Fibroblast of lung (primary cell): ENCODE measurements at regions not wholly inside any gene's neighbourhood (a gene's known extent, or its start where the extent isn't known, plus 50 kb on each side); places are given as distances from the start of the nearest gene placed in this dataset.

Experiments
- DNase-seq, 2 donors: peaks; one replicate each; pipeline versions ENCODE4 v3.0.0 to v3.0.0-alpha.2; 2010; ENCODE audit warnings: low read depth in 2 of 2
- H2AFZ ChIP-seq: 2 replicates; pipeline ENCODE4 v1.5.1; 2012; ENCODE audit warnings: low read length, control low read depth, inconsistent platforms
- H3K27ac ChIP-seq: 2 replicates; pipeline ENCODE4 v1.5.1; 2011; ENCODE audit warnings: low read length, control low read depth; ENCODE audit not compliant: insufficient read depth
- H3K27me3 ChIP-seq: 2 replicates; pipeline ENCODE4 v1.5.1; 2011; ENCODE audit warnings: mild to moderate bottlenecking, low read length; ENCODE audit not compliant: control insufficient read depth, insufficient read depth
- H3K36me3 ChIP-seq: 2 replicates; pipeline ENCODE4 v1.5.1; 2011; ENCODE audit warnings: low read length; ENCODE audit not compliant: control insufficient read depth, insufficient read depth
- H3K4me1 ChIP-seq: 2 replicates; pipeline ENCODE4 v1.5.1; 2011; ENCODE audit warnings: low read length; ENCODE audit not compliant: control insufficient read depth, insufficient read depth; ENCODE audit errors: extremely low read depth
- H3K4me2 ChIP-seq: 2 replicates; pipeline ENCODE4 v1.5.1; 2011; ENCODE audit warnings: low read length, control low read depth; ENCODE audit not compliant: insufficient read depth; ENCODE audit errors: extremely low read depth
- H3K4me3 ChIP-seq, 4 experiments: fragments of 200-600 bp in 1 of 4; sonication (generic) in 1 of 4; replicated peaks in 1 of 4; 2 replicates each; pipeline ENCODE4 v1.5.1; 2011 to 2016; ENCODE audit warnings: low read length in 4 of 4, low read depth in 3 of 4, mild to moderate bottlenecking in 3 of 4, control low read depth in 2 of 4, inconsistent platforms in 1 of 4, mixed read lengths in 1 of 4; ENCODE audit not compliant: insufficient read depth in 1 of 4; ENCODE audit errors: control extremely low read depth in 1 of 4
- H3K79me2 ChIP-seq: 2 replicates; pipeline ENCODE4 v1.5.1; 2012; ENCODE audit warnings: mild to moderate bottlenecking, low read length, inconsistent platforms; ENCODE audit not compliant: control insufficient read depth, insufficient read depth
- H3K9ac ChIP-seq: 2 replicates; pipeline ENCODE4 v1.5.1; 2011; ENCODE audit warnings: mild to moderate bottlenecking, low read length, control low read depth; ENCODE audit not compliant: insufficient read depth
- H3K9me3 ChIP-seq: 2 replicates; pipeline ENCODE4 v1.5.1; 2012; ENCODE audit warnings: low read depth, low read length; ENCODE audit not compliant: control insufficient read depth, insufficient read depth
- H4K20me1 ChIP-seq: 2 replicates; pipeline ENCODE4 v1.5.1; 2011; ENCODE audit warnings: low read length; ENCODE audit not compliant: control insufficient read depth, insufficient read depth; ENCODE audit errors: extremely low read depth
- EZH2 ChIP-seq: IDR thresholded peaks from 2 replicates; pipeline ENCODE4 v1.5.1; 2012; ENCODE audit warnings: low read length, control low read depth, mild to moderate bottlenecking; ENCODE audit errors: missing control alignments
- TF ChIP-seq, protein P1 (sequence below), 2 donors: IDR thresholded peaks in 1 of 2; conservative IDR thresholded peaks in 1 of 2; 1 replicate in 1 of 2; 2 replicates in 1 of 2; pipeline ENCODE4 v1.5.1; 2011 to 2012; ENCODE audit warnings: low read length in 2 of 2, control low read depth in 1 of 2, inconsistent platforms in 1 of 2, low read depth in 1 of 2, mild to moderate bottlenecking in 1 of 2

DNA sequence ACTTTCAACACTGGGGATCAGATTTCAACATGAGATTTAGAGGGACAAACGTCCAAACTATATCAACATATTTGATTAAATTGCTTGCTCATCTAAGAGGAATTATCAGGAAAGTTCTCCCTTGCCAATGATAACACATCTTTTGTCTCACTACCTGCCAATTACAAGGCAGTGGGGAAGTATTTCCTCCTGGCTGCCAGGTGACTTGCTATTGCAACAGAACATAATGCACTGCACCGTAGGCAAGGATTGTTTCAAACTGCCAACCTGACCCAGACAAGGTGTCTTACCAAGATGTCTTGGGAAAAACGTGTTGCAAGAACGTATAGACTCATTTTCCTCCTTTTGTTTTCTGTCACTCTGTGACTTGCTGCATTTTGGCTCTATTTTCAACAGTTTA, 711.6 kb downstream of the METTL15 start:
- no peak overlapping the region for H3K4me2 ChIP-seq
- H3K27ac ChIP-seq: no peak overlapping the region
- no peak overlapping the region for H3K4me3 ChIP-seq
- no peaks in the 10 kb centered on the region for H4K20me1 ChIP-seq
- TF ChIP-seq EZH2: no peak
- TF ChIP-seq, protein P1, sequence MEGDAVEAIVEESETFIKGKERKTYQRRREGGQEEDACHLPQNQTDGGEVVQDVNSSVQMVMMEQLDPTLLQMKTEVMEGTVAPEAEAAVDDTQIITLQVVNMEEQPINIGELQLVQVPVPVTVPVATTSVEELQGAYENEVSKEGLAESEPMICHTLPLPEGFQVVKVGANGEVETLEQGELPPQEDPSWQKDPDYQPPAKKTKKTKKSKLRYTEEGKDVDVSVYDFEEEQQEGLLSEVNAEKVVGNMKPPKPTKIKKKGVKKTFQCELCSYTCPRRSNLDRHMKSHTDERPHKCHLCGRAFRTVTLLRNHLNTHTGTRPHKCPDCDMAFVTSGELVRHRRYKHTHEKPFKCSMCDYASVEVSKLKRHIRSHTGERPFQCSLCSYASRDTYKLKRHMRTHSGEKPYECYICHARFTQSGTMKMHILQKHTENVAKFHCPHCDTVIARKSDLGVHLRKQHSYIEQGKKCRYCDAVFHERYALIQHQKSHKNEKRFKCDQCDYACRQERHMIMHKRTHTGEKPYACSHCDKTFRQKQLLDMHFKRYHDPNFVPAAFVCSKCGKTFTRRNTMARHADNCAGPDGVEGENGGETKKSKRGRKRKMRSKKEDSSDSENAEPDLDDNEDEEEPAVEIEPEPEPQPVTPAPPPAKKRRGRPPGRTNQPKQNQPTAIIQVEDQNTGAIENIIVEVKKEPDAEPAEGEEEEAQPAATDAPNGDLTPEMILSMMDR (conservative IDR thresholded peaks at IDR 0.05 in 1 of 2, IDR thresholded peaks at IDR 0.05 in 1 of 2; ENCODE audit: low read depth in 1 of 2, low read length in 2 of 2): no peak
- DNase-seq: no peak
- H3K9me3 ChIP-seq: no peaks in the 10 kb centered on the region
- H3K79me2 ChIP-seq: no peaks in the 10 kb centered on the region
- H3K27me3 ChIP-seq: no peaks in the 10 kb centered on the region
- no peaks in the 10 kb centered on the region for H3K4me1 ChIP-seq
- H3K36me3 ChIP-seq: no peaks in the 10 kb centered on the region
- H2AFZ ChIP-seq: no peak overlapping the region
- H3K9ac ChIP-seq: no peak overlapping the region

DNA sequence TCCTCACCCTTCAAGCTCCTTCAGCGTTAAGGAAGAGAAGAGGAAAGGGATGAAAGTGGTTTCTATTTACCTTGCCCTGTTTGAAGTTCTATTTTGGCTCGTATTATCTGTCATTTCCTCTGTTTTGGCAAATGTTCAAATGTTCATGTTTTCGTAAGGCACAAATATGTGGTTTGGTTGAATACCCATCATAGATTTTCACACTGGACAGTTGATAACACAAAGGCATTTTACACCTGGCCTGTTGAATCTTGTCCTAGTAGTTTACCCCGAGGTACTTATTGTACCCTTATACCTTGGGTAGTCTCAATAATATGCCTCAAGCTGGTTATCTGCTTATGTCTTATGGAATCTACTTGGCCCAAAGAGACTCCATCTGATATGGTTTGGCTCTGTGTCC, 706.9 kb downstream of the METTL15 start:
- Histone ChIP-seq H3K9ac (no peak overlapping the region), H3K36me3 (no peaks in the 10 kb centered on the region), H3K27me3 (no peaks in the 10 kb centered on the region), H3K79me2 (no peaks in the 10 kb centered on the region), H4K20me1 (no peaks in the 10 kb centered on the region), H3K4me3 (no peak overlapping the region), H2AFZ (no peak overlapping the region), H3K4me1 (no peaks in the 10 kb centered on the region), H3K27ac (no peak overlapping the region), H3K4me2 (no peak overlapping the region), H3K9me3 (no peaks in the 10 kb centered on the region)
- DNase-seq: no peak
- TF ChIP-seq EZH2: no peak
- TF ChIP-seq, protein P1 (conservative IDR thresholded peaks at IDR 0.05 in 1 of 2, IDR thresholded peaks at IDR 0.05 in 1 of 2; ENCODE audit: low read depth in 1 of 2, low read length in 2 of 2): no peak

DNA sequence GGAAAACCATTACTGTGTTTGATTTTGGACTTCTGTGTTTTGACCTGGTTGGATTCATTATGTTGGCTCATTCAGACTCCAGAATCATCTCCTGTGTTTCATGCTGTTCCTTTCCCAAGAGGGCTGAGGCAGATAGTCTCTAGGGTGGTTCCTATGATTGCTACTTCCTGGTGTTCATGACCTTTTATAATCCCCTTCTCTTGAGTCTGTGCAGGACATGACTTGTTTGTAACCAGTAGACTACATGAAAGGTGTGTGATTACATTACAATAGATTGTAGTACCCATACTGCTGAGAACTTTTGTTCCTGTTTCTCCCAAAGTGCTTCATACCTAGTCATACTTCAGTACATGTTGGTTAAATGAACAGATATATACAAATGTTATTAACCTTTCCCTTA, 700.6 kb downstream of the METTL15 start:
- Histone ChIP-seq H3K27ac (no peak overlapping the region), H3K4me2 (no peak overlapping the region), H3K9ac (no peak overlapping the region), H3K27me3 (no peaks in the 10 kb centered on the region), H2AFZ (no peak overlapping the region), H3K4me1 (no peaks in the 10 kb centered on the region), H3K36me3 (no peaks in the 10 kb centered on the region), H3K79me2 (no peaks in the 10 kb centered on the region), H3K9me3 (no peaks in the 10 kb centered on the region), H3K4me3 (no peak overlapping the region), H4K20me1 (no peaks in the 10 kb centered on the region)
- no peak for DNase-seq
- TF ChIP-seq, protein P1 (conservative IDR thresholded peaks at IDR 0.05 in 1 of 2, IDR thresholded peaks at IDR 0.05 in 1 of 2; ENCODE audit: low read depth in 1 of 2, low read length in 2 of 2): no peak
- TF ChIP-seq EZH2: no peak
